H1 (cell line): ENCODE measurements at regions not wholly inside any gene's neighbourhood (a gene's known extent, or its start where the extent isn't known, plus 50 kb on each side); places are given as distances from the start of the nearest gene placed in this dataset.

ENCODE experiments used
- CTCF ChIA-PET: fragments of 300-600 bp; sonication (Branson Sonifier 250); formaldehyde crosslinking; loops from one replicate; lab custom pipeline; 2021; ENCODE audit not compliant: partially characterized antibody; lab: Charles Lee
- POLR2A ChIA-PET: fragments of 300-600 bp; sonication (Branson Sonifier 250); formaldehyde crosslinking; loops from one replicate; lab custom pipeline; 2021; ENCODE audit warnings: inconsistent platforms; ENCODE audit not compliant: partially characterized antibody; lab: Charles Lee
- DNase-seq, 2 experiments: peaks; one replicate each; pipeline versions ENCODE4 v3.0.0 to v3.0.0-alpha.2; 2010 to 2022; ENCODE audit warnings: low spot score in 2 of 2, low read depth in 1 of 2, mixed read lengths in 1 of 2
- FAIRE-seq: peaks from 2 replicates; lab custom pipeline; 2011; peaks lifted over from hg19 to GRCh38; lab: Jason Lieb, UNC
- H2AFZ ChIP-seq: 2 replicates; pipeline ENCODE4 v1.8.1; 2012; ENCODE audit warnings: low read length, inconsistent platforms
- H2AK5ac ChIP-seq: 2 replicates; pipeline ENCODE4 v1.6.1; 2013; ENCODE audit warnings: low read depth, low read length
- H2BK120ac ChIP-seq: replicated peaks from 2 replicates; pipeline ENCODE3; 2013; ENCODE audit warnings: low read depth, low read length, inconsistent platforms
- H2BK12ac ChIP-seq: 2 replicates; pipeline ENCODE4 v1.6.1; 2013; ENCODE audit warnings: low read depth, low read length
- H2BK15ac ChIP-seq: 2 replicates; pipeline ENCODE4 v1.6.1; 2013; ENCODE audit warnings: low read length
- H2BK20ac ChIP-seq: 2 replicates; pipeline ENCODE4 v1.6.1; 2013; ENCODE audit warnings: low read length
- H2BK5ac ChIP-seq: 2 replicates; pipeline ENCODE4 v1.6.1; 2013; ENCODE audit warnings: low read depth, low read length
- H3K14ac ChIP-seq: 2 replicates; pipeline ENCODE4 v1.6.1; 2013; ENCODE audit warnings: inconsistent platforms; ENCODE audit not compliant: insufficient read length
- H3K18ac ChIP-seq: 2 replicates; pipeline ENCODE4 v1.6.1; 2013; ENCODE audit warnings: low read length; ENCODE audit errors: extremely low read depth
- H3K23ac ChIP-seq: 2 replicates; pipeline ENCODE4 v1.6.1; 2013; ENCODE audit warnings: inconsistent platforms; ENCODE audit not compliant: insufficient read length
- H3K23me2 ChIP-seq: 2 replicates; pipeline ENCODE4 v1.6.1; 2013; ENCODE audit warnings: low read depth, low read length
- H3K27ac ChIP-seq: 2 replicates; pipeline ENCODE4 v1.6.1; 2011; ENCODE audit warnings: low read depth, low read length, inconsistent platforms
- H3K27me3 ChIP-seq, 4 experiments: replicated peaks in 1 of 4; 1 replicate in 1 of 4; 2 replicates in 3 of 4; pipeline versions ENCODE4 v1.6.1 to v1.8.1; 2011 to 2013; ENCODE audit warnings: low read length in 3 of 4, mild to moderate bottlenecking in 3 of 4, inconsistent platforms in 2 of 4, mixed read lengths in 2 of 4, moderate library complexity in 1 of 4; ENCODE audit not compliant: control insufficient read depth in 3 of 4, insufficient read depth in 3 of 4; ENCODE audit errors: extremely low read depth in 1 of 4
- H3K36me3 ChIP-seq, 4 experiments: 2 replicates each; pipeline versions ENCODE4 v1.6.1 to v1.8.1; 2011 to 2013; ENCODE audit warnings: mild to moderate bottlenecking in 4 of 4, low read length in 3 of 4, moderate library complexity in 2 of 4, control low read depth in 1 of 4, inconsistent platforms in 1 of 4; ENCODE audit not compliant: insufficient read depth in 4 of 4, control insufficient read depth in 2 of 4
- H3K4ac ChIP-seq: replicated peaks from 2 replicates; pipeline ENCODE3; 2013; ENCODE audit warnings: low read length, low read depth, mixed read lengths, inconsistent platforms; ENCODE audit not compliant: insufficient read length
- H3K4me1 ChIP-seq, 4 experiments: replicated peaks in 1 of 4; 1 replicate in 1 of 4; 2 replicates in 3 of 4; pipeline versions ENCODE4 v1.6.1 to v1.8.1; 2011 to 2013; ENCODE audit warnings: low read length in 3 of 4, inconsistent platforms in 2 of 4, mixed read lengths in 1 of 4; ENCODE audit not compliant: insufficient read depth in 4 of 4, control insufficient read depth in 3 of 4
- H3K4me2 ChIP-seq, 2 experiments: 2 replicates each; pipeline versions ENCODE4 v1.6.1 to v1.8.1; 2011 to 2013; ENCODE audit warnings: low read depth in 2 of 2, low read length in 2 of 2, control low read depth in 1 of 2, inconsistent platforms in 1 of 2, mild to moderate bottlenecking in 1 of 2; ENCODE audit not compliant: insufficient read depth in 1 of 2
- H3K4me3 ChIP-seq, 4 experiments: fragments of 200-600, 300-600 bp in 1 of 4; sonication (generic), shearing (Covaris generic), sonication (Bioruptor Twin) in 1 of 4; 2 replicates each; pipeline versions ENCODE4 v1.5.1 to v1.8.1; 2011 to 2016; ENCODE audit warnings: low read length in 4 of 4, low read depth in 3 of 4, control low read depth in 2 of 4, inconsistent platforms in 2 of 4, mild to moderate bottlenecking in 2 of 4, mixed read lengths in 1 of 4, moderate library complexity in 1 of 4; ENCODE audit not compliant: insufficient read depth in 2 of 4; ENCODE audit errors: extremely low read depth in 1 of 4
- H3K56ac ChIP-seq: replicated peaks from 2 replicates; pipeline ENCODE3; 2013; ENCODE audit warnings: low read depth, mild to moderate bottlenecking, mixed read lengths, low read length, inconsistent platforms; ENCODE audit not compliant: insufficient read length
- H3K79me1 ChIP-seq: 2 replicates; pipeline ENCODE4 v1.6.1; 2013; ENCODE audit warnings: low read depth, low read length, control low read depth
- H3K79me2 ChIP-seq, 2 experiments: 2 replicates each; pipeline versions ENCODE4 v1.6.1 to v1.8.1; 2012 to 2013; ENCODE audit warnings: low read length in 2 of 2, mild to moderate bottlenecking in 2 of 2, inconsistent platforms in 1 of 2; ENCODE audit not compliant: insufficient read depth in 2 of 2, control insufficient read depth in 1 of 2
- H3K9ac ChIP-seq, 4 experiments: replicated peaks in 1 of 4; 1 replicate in 1 of 4; 2 replicates in 3 of 4; pipeline versions ENCODE4 v1.6.1 to v1.8.1; 2011 to 2013; ENCODE audit warnings: low read depth in 3 of 4, low read length in 3 of 4, control low read depth in 2 of 4, mild to moderate bottlenecking in 2 of 4, moderate library complexity in 2 of 4, inconsistent platforms in 1 of 4; ENCODE audit errors: extremely low read depth in 1 of 4
- H3K9me3 ChIP-seq, 2 experiments: 2 replicates each; pipeline versions ENCODE4 v1.6.1 to v1.8.1; 2012 to 2013; ENCODE audit warnings: mild to moderate bottlenecking in 2 of 2, moderate library complexity in 2 of 2, control low read depth in 1 of 2, inconsistent platforms in 1 of 2, low read depth in 1 of 2, low read length in 1 of 2, mixed read lengths in 1 of 2; ENCODE audit not compliant: insufficient read depth in 2 of 2
- H4K20me1 ChIP-seq, 2 experiments: replicated peaks in 1 of 2; 2 replicates each; pipeline versions ENCODE3 to v1.8.1; 2011 to 2013; ENCODE audit warnings: inconsistent platforms in 2 of 2, low read length in 2 of 2, mild to moderate bottlenecking in 1 of 2; ENCODE audit not compliant: insufficient read depth in 2 of 2, control insufficient read depth in 1 of 2
- H4K5ac ChIP-seq: 2 replicates; pipeline ENCODE4 v1.6.1; 2013; ENCODE audit warnings: low read length, low read depth, mixed read lengths, inconsistent platforms; ENCODE audit not compliant: insufficient read length
- H4K8ac ChIP-seq: 2 replicates; pipeline ENCODE4 v1.8.0; 2013; ENCODE audit warnings: mild to moderate bottlenecking, moderate library complexity, low read length, inconsistent platforms; ENCODE audit not compliant: insufficient read depth; ENCODE audit errors: extremely low read depth
- H4K91ac ChIP-seq: replicated peaks from 2 replicates; pipeline ENCODE3; 2013; ENCODE audit warnings: low read length, mixed read lengths, inconsistent platforms; ENCODE audit not compliant: insufficient read length
- KDM4A ChIP-seq: IDR thresholded peaks from one replicate; pipeline ENCODE4 v1.7.1; 2012; ENCODE audit warnings: low read depth, mild to moderate bottlenecking, moderate library complexity, low read length, inconsistent platforms; ENCODE audit not compliant: severe bottlenecking
- MAFK ChIP-seq: IDR thresholded peaks from 2 replicates; pipeline ENCODE4 v1.6.1; 2012; ENCODE audit warnings: low read depth, mild to moderate bottlenecking, improper control_type of control experiment, low read length
- RFX5 ChIP-seq: IDR thresholded peaks from 2 replicates; pipeline ENCODE4 v1.6.1; 2011; ENCODE audit warnings: low read depth, low read length, improper control_type of control experiment, borderline replicate concordance
- SP2 ChIP-seq: IDR thresholded peaks from 2 replicates; pipeline ENCODE4 v1.6.1; 2012; ENCODE audit warnings: mild to moderate bottlenecking, low read length, inconsistent platforms
- WGBS, 2 experiments: shearing (Covaris generic) in 1 of 2; methylation state at CpG; one replicate each; pipeline versions ENCODE4 v1.1.6 to v1.1.7; 2013 to 2015; ENCODE audit warnings: low lambda C conversion rate in 2 of 2, mixed read lengths in 2 of 2, inconsistent platforms in 1 of 2, low coverage in 1 of 2, missing lambda C conversion rate in 1 of 2; ENCODE audit not compliant: insufficient replicate concordance in 2 of 2, insufficient coverage in 1 of 2, insufficient read length in 1 of 2; ENCODE audit errors: extremely low coverage in 1 of 2, missing lambda C conversion rate in 1 of 2; 5-methylcytosine and 5-hydroxymethylcytosine counted together
- TF ChIP-seq, protein P1 (sequence below): IDR thresholded peaks from 2 replicates; pipeline ENCODE4 v1.6.1; 2011; ENCODE audit warnings: low read depth, mild to moderate bottlenecking, low read length; ENCODE audit not compliant: insufficient read depth

GRCh38 chr7:113371416-113372043 lies 253.2 kb upstream of the SMIM30 start:
- TF ChIP-seq, protein P1, sequence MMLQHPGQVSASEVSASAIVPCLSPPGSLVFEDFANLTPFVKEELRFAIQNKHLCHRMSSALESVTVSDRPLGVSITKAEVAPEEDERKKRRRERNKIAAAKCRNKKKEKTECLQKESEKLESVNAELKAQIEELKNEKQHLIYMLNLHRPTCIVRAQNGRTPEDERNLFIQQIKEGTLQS = no peak
- no peak for TF ChIP-seq RFX5
- TF ChIP-seq MAFK = no peak
- TF ChIP-seq SP2 = no peak
- no peak for TF ChIP-seq KDM4A
- no peaks in the 10 kb centered on the region for H3K23me2 ChIP-seq
- H3K79me2 ChIP-seq = no peaks in the 10 kb centered on the region
- H3K4me1 ChIP-seq = no peaks in the 10 kb centered on the region
- no peaks in the 10 kb centered on the region for H3K79me1 ChIP-seq
- no peak overlapping the region for H3K4ac ChIP-seq
- no peak overlapping the region for H3K4me3 ChIP-seq
- H3K4me2 ChIP-seq = no peak overlapping the region
- H3K27me3 ChIP-seq = peaks cover 10 to 32% (median 28%) of the 10 kb centered on the region in 4 experiments; a peak in 6 of 7 replicates
- no peak overlapping the region for H2AK5ac ChIP-seq
- no peak overlapping the region for H3K18ac ChIP-seq
- POLR2A ChIA-PET = no interaction called here
- no peak overlapping the region for H3K23ac ChIP-seq
- CTCF ChIA-PET = interaction anchor here (0.8 kb wide), 1 partner anchor 50 kb away, joined by 3 read pairs; no protein-coding TSS in a partner anchor
- no peak overlapping the region for H4K8ac ChIP-seq
- no peaks in the 10 kb centered on the region for H3K36me3 ChIP-seq
- FAIRE-seq = no peak
- H2BK120ac ChIP-seq = no peak overlapping the region
- no peak overlapping the region for H4K5ac ChIP-seq
- DNase-seq = no peak
- H2BK5ac ChIP-seq = no peak overlapping the region
- no peak overlapping the region for H2BK15ac ChIP-seq
- WGBS, 2 experiments = 88% methylated on average over 4 of the region's 4 CpGs; no CpG with 5 or more reads in 1 of the 2 experiments
- no peak overlapping the region for H3K9ac ChIP-seq
- no peak overlapping the region for H3K56ac ChIP-seq
- H3K14ac ChIP-seq = no peak overlapping the region
- H3K9me3 ChIP-seq = no peaks in the 10 kb centered on the region
- no peak overlapping the region for H3K27ac ChIP-seq
- H2BK12ac ChIP-seq = no peak overlapping the region
- no peak overlapping the region for H2AFZ ChIP-seq
- no peak overlapping the region for H2BK20ac ChIP-seq
- peaks cover 0 to 4% of the 10 kb centered on the region in 2 experiments for H4K20me1 ChIP-seq
- H4K91ac ChIP-seq = no peak overlapping the region
